ENCODE measurements at regions not wholly inside any gene's neighbourhood (a gene's known extent, or its start where the extent isn't known, plus 50 kb on each side); places are given as distances from the start of the nearest gene placed in this dataset.

DNA sequence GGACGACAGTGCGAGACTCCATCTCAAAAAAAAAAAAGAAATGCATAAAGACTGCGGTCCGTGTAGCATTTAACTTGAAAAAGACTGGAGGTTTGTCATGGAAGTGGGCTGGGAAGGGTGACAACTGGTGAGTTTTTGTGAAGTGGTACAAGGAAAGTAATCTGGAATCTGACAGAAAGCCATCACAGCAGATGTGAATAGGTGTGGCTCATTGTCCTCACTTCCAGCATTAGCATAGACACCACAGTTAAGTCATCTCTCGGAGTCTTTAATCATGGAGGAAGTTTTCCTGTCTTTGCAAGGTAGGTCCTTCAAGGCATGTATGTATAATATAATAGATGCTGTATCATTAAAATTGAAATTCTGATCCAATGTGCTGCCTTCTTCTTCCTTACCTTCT is 453.2 kb downstream of the TFAP2A start:
- ChIA-PET CTCF (no interaction called here), POLR2A (no interaction called here)
- Histone ChIP-seq H3K36me3 (ENCODE audit: control insufficient read depth, insufficient read depth, low read length) (no peaks in the 10 kb centered on the region), H3K9me3 (ENCODE audit: control insufficient read depth, insufficient read depth, low read depth, low read length) (no peaks in the 10 kb centered on the region), H3K27ac (ENCODE audit: low read length) (no peak overlapping the region), H3K4me3 (ENCODE audit: low read depth in 2 of 2, low read length in 2 of 2) (no peak overlapping the region), H3K27me3 (ENCODE audit: control insufficient read depth, insufficient read depth, low read length) (no peaks in the 10 kb centered on the region), H3K4me1 (ENCODE audit: control insufficient read depth, insufficient read depth, low read length) (no peaks in the 10 kb centered on the region)
- intact Hi-C loops (cut with micrococcal nuclease; ENCODE audit: unreplicated experiment): no loop called here
- BruUV-seq (replicated peaks): no TSS peak
- DNase-seq (ENCODE audit: low read depth, low spot score): no peak
- TF ChIP-seq, protein P1, sequence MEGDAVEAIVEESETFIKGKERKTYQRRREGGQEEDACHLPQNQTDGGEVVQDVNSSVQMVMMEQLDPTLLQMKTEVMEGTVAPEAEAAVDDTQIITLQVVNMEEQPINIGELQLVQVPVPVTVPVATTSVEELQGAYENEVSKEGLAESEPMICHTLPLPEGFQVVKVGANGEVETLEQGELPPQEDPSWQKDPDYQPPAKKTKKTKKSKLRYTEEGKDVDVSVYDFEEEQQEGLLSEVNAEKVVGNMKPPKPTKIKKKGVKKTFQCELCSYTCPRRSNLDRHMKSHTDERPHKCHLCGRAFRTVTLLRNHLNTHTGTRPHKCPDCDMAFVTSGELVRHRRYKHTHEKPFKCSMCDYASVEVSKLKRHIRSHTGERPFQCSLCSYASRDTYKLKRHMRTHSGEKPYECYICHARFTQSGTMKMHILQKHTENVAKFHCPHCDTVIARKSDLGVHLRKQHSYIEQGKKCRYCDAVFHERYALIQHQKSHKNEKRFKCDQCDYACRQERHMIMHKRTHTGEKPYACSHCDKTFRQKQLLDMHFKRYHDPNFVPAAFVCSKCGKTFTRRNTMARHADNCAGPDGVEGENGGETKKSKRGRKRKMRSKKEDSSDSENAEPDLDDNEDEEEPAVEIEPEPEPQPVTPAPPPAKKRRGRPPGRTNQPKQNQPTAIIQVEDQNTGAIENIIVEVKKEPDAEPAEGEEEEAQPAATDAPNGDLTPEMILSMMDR (IDR thresholded peaks at IDR 0.05): no peak
- TF ChIP-seq REST (IDR thresholded peaks at IDR 0.05; ENCODE audit: insufficient read depth in 1 of 2, low read depth in 2 of 2, low read length in 1 of 2) (no peak), POLR2AphosphoS5 (IDR thresholded peaks at IDR 0.05; ENCODE audit: low read depth, low read length) (no peak), TCF7L2 (IDR thresholded peaks at IDR 0.05; ENCODE audit: low read depth, low read length) (no peak)
- in situ Hi-C loops (cut with HindIII; ENCODE audit: low pct_unique_long_range_greater_than_20kb, low sequenced_read_pairs): no loop called here
- ATAC-seq: no peak

GRCh38 chr6:9957215-9957759 is 457.6 kb downstream of the TFAP2A start:
- POLR2A ChIA-PET: no interaction called here

More at GRCh38 chr6:9957215-9957759, 457.6 kb downstream of the TFAP2A start:
- intact Hi-C loops (cut with micrococcal nuclease; ENCODE audit: unreplicated experiment): no loop called here
- DNase-seq (ENCODE audit: low read depth, low spot score) (no peak), ATAC-seq (no peak)
- Histone ChIP-seq H3K4me3 (ENCODE audit: low read depth in 2 of 2, low read length in 2 of 2) (no peak overlapping the region), H3K27me3 (ENCODE audit: control insufficient read depth, insufficient read depth, low read length) (no peaks in the 10 kb centered on the region), H3K27ac (ENCODE audit: low read length) (no peak overlapping the region), H3K36me3 (ENCODE audit: control insufficient read depth, insufficient read depth, low read length) (no peaks in the 10 kb centered on the region), H3K4me1 (ENCODE audit: control insufficient read depth, insufficient read depth, low read length) (no peaks in the 10 kb centered on the region), H3K9me3 (ENCODE audit: control insufficient read depth, insufficient read depth, low read depth, low read length) (no peaks in the 10 kb centered on the region)
- BruUV-seq (replicated peaks): no TSS peak
- CTCF ChIA-PET: no interaction called here
- TF ChIP-seq POLR2AphosphoS5 (IDR thresholded peaks at IDR 0.05; ENCODE audit: low read depth, low read length): no peak
- TF ChIP-seq, protein P1 (IDR thresholded peaks at IDR 0.05): no peak
- no peak for TF ChIP-seq SIN3A (IDR thresholded peaks at IDR 0.05; ENCODE audit: borderline replicate concordance, insufficient read depth, low read depth, low read length)
- no peak for TF ChIP-seq TCF7L2 (IDR thresholded peaks at IDR 0.05; ENCODE audit: low read depth, low read length)
- TF ChIP-seq REST (IDR thresholded peaks at IDR 0.05; ENCODE audit: insufficient read depth in 1 of 2, low read depth in 2 of 2, low read length in 1 of 2): no peak
- in situ Hi-C loops (cut with HindIII; ENCODE audit: low pct_unique_long_range_greater_than_20kb, low sequenced_read_pairs): no loop called here

All from Panc1 (cell line).